Endothelial cell of umbilical vein (primary cell): ENCODE measurements at regions not wholly inside any gene's neighbourhood (a gene's known extent, or its start where the extent isn't known, plus 50 kb on each side); places are given as distances from the start of the nearest gene placed in this dataset.

Experiments
- EZH2 ChIP-seq: IDR thresholded peaks from 2 replicates; pipeline ENCODE4 v1.6.1; 2012; ENCODE audit warnings: borderline replicate concordance, low read depth, mild to moderate bottlenecking, moderate library complexity, low read length, inconsistent platforms; ENCODE audit not compliant: severe bottlenecking
- FOS ChIP-seq: IDR thresholded peaks from 2 replicates; pipeline ENCODE4 v1.6.1; 2011; ENCODE audit warnings: mild to moderate bottlenecking, low read length, moderate library complexity, borderline replicate concordance; ENCODE audit not compliant: insufficient read depth
- MYC ChIP-seq: IDR thresholded peaks from one replicate; pipeline ENCODE4 v1.6.1; 2011; ENCODE audit warnings: mild to moderate bottlenecking, low read depth, low read length
- POLR2A ChIP-seq: IDR thresholded peaks from 2 replicates; pipeline ENCODE4 v1.6.1; 2012; ENCODE audit warnings: low read depth, mild to moderate bottlenecking, control low read depth, low read length
- POLR2AphosphoS5 ChIP-seq: IDR thresholded peaks from 2 replicates; pipeline ENCODE4 v1.6.1; 2012; ENCODE audit warnings: low read depth, mild to moderate bottlenecking, control low read depth, low read length, moderate library complexity; ENCODE audit not compliant: insufficient read depth
- TF ChIP-seq, protein P1 (sequence below), 2 donors: IDR thresholded peaks; 1 replicate in 1 of 2; 2 replicates in 1 of 2; pipeline ENCODE4 v1.5.1; 2011; ENCODE audit warnings: low read length in 2 of 2, mild to moderate bottlenecking in 2 of 2, moderate library complexity in 2 of 2, control low read depth in 1 of 2, inconsistent platforms in 1 of 2, low read depth in 1 of 2; ENCODE audit not compliant: insufficient read depth in 1 of 2; ENCODE audit errors: extremely low read depth in 1 of 2
- TF ChIP-seq, protein P2 (sequence below): IDR thresholded peaks from 2 replicates; pipeline ENCODE4 v1.6.1; 2011; ENCODE audit not compliant: insufficient read depth, insufficient read length

DNA sequence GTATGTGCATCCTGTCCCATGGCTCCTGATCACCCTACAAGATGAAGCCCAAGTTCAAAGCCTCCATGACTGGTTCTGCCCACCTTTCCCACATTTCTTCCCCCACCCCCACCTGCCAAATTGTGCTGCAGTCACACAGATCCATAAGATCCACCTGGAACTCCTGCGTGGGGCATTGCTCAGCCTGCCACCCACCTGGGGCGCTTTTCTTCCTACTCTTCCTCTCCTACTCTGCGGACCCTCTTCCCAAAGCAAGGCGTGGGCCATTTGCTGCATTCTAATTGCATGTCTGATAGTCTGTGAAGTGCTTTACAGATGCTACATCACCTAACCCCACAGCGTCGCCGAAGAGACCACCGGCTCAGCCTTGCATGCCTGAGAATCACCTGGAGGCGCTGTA, 402.4 kb upstream of the ID2 start:
- TF ChIP-seq, protein P1, sequence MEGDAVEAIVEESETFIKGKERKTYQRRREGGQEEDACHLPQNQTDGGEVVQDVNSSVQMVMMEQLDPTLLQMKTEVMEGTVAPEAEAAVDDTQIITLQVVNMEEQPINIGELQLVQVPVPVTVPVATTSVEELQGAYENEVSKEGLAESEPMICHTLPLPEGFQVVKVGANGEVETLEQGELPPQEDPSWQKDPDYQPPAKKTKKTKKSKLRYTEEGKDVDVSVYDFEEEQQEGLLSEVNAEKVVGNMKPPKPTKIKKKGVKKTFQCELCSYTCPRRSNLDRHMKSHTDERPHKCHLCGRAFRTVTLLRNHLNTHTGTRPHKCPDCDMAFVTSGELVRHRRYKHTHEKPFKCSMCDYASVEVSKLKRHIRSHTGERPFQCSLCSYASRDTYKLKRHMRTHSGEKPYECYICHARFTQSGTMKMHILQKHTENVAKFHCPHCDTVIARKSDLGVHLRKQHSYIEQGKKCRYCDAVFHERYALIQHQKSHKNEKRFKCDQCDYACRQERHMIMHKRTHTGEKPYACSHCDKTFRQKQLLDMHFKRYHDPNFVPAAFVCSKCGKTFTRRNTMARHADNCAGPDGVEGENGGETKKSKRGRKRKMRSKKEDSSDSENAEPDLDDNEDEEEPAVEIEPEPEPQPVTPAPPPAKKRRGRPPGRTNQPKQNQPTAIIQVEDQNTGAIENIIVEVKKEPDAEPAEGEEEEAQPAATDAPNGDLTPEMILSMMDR (IDR thresholded peaks at IDR 0.05; ENCODE audit: extremely low read depth in 1 of 2, insufficient read depth in 1 of 2, low read depth in 1 of 2, low read length in 2 of 2): no peak
- TF ChIP-seq POLR2AphosphoS5: no peak
- no peak for TF ChIP-seq FOS
- TF ChIP-seq POLR2A: no peak
- no peak for TF ChIP-seq EZH2
- TF ChIP-seq MYC: no peak
- TF ChIP-seq, protein P2, sequence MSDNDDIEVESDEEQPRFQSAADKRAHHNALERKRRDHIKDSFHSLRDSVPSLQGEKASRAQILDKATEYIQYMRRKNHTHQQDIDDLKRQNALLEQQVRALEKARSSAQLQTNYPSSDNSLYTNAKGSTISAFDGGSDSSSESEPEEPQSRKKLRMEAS: no peak
